ENCODE measurements at regions not wholly inside any gene's neighbourhood (a gene's known extent, or its start where the extent isn't known, plus 50 kb on each side); places are given as distances from the start of the nearest gene placed in this dataset.

DNA sequence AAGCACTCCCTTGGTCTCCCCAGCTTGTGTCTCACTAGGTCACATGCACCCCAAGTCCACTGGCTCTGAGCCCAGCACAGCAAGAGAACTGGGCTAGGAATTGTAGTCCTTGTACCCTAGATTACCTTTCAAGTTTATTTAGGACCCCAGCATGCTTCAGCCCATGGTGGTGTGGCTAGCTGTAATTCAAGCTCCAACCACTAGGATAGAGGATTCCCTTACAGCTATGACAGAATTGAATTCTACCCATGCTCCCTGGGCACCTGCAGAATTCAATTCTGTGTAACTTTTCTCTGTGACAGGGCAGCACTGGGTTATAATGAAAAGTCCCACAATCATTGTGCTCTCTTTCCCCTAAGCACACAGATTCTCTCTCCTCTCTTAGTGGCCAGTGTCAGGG is 253.8 kb upstream of the DMD start:
- no peak for DNase-seq (ENCODE audit: low read depth)

DNA sequence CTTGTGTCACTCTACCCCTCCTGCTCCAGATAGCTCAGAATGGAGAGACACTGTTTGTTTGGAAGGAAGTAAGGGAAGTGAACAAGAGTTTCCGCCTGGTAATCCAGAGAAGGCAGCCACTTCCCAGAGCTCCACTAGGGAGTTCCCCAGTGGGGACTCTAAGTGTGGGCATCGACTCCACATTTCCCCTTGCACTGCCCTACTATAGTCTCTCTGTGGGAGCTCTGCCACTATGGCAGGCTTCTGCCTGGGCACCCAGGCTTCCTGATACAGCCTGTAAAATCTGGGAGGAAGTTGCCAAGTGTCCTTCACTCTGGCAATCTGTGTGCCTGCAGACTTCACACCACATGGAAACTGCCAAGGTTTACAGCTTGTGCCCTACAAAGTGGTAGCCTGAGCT is 245.8 kb upstream of the DMD start:
- no peak for DNase-seq (ENCODE audit: low read depth)

DNA sequence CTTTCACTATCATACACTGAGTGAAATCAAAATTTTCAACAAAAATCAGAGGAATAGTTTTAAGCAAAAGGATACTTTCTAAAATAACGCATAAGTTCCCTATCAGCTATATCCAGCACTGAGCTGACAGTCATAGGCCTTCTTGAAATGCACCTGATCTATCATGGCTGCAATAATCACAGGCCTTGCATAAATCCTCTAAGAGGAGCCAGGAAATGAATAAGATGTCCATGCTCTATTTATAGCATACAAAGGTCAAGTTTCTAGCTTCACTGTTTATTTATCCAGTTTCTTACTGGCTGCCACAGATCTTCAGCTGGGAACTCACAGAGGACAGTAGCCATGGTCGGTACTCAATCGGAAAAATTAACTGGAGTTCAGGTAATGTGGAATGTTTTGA is 235.9 kb upstream of the DMD start:
- DNase-seq (ENCODE audit: low read depth): no peak

DNA sequence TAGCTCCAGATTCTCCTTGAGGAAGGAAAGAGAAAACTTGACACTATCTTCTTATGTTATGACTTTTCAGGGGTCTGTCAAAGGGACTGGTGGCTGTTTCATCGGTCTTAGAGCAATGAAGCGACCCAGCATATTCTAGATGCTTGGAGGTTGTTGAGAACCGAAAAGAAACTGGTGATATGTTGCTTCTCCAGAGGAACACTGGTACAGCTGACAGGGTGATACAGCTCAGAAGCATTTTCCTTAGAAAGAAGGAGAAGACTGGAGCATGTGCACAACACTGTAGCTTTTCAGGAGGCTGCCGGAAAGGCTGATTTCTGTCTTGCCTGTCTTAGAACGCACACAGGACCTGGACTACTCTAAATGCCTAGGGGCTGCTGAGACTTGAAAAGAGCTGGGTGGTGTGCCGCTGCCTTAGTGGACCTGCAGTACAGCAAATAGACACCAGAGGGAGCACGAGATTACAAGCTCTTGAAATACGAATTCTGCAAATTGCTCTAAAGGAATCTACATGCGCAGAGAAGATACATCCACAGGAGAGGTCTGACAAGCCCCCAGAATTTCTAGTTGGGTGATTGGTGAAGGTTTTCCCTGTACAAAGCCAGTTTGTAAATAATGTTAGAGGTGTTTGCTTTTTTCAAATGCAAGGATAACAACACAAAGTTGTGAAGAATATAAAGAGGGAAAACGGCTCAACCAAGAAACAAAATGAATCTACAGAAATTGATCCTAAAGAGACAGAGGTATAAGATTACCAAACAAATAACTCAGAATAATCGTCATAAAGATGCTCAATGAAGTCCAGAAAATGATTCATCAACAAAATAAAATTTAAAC is 223.1 kb upstream of the DMD start:
- peak; percentile 18 for DNase-seq (ENCODE audit: low read depth)

DNA sequence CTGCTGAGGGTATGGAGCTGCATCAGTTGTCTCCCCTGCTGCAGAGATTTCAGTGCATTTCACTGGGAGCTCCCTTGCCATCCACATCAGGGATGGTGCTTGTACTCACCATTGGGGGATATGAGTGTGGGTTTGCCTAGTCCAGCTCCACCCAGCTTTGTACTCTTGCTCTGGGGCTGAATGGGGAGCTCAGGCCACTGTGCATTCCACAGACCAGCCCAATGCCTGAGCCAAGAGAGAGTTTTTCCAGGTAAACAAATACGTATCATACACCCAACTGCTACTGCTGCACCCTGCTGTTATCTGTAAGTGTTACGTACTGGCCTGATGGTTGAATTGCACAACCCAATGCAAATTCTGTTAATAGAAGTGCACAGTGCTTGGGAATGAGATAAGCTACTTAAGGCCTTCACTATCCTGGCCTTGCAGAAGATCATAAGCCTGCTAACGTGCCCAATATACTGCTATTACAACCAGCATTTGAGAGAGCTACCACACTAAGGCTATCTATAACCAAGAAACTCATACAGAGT is 205.0 kb upstream of the DMD start:
- no peak for DNase-seq (ENCODE audit: low read depth)

DNA sequence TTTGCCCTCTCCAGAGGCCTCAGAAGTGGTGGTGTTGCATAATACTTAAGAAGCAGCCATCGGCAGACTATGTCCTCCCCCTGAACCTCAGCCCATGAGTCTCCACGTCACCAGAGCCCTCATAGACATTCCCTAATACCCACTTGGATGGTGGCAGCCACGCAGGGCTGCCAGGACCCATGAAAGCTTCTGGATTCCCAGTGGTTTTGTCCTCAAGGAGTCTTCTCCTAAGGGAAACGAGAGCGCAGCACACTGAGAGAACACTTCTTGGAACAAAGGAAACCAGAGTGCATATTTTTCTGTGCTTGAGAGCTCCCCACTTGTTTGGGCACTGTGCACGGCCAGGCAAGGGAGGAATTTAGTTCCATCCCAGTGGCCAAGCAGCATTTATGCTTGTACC is 204.1 kb upstream of the DMD start:
- no peak for DNase-seq (ENCODE audit: low read depth)

DNA sequence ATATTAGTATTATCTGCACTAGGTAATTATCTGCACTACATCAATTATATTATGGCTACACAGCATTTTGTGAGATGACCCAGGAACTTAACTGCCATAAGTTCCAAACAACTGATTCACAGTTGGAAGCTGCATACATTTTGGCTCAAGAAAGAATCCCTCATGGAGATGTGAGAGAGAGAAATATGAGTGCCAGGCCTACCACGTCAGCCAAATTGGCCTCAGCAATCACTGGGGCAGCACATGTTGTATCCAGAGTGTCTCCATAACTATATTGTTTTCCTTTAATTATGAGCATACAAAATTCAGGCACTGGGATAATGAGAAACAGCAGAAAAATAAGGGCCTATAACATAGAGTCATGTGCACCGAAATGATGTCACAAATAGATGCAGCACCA is 174.2 kb upstream of the DMD start:
- DNase-seq (ENCODE audit: low read depth): no peak

DNA sequence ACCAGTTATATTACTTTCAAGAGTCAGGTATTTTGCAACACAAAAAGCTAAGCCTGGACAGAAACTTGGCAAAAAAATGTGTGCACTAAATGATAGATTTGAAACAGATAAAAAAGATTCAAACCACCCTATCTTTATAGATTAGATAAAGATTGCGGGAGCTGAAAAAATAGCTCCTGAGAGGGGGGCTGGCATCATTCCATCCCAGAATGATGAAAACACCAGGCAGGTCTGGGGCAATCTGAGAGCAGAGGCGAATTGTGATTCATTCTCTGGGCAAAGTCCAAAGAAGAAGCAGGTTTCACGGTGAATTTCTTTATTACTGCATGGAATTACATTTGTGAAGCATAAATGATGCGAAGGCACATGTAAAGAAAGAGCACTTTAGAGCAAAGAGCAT is 168.5 kb upstream of the DMD start:
- no peak for DNase-seq (ENCODE audit: low read depth)

DNA sequence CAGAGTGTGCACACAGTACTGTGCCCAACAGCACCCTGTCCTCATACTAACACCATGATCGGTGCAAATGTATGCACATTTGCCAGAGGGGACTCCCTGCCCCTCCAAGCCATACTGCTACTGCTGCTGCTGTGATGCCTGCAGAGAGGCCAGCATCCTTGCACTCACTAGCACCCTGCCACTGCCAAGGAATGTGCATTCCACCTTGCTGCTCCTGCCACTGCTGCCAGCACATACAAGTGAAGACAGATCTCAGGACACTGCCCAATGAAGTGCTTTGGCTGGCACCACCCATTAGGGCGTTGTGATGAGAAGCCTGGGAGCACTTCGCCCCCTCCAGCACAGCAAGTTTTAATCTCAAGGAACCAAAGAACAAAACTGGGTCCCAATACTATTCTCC is 146.3 kb upstream of the DMD start:
- DNase-seq (ENCODE audit: low read depth): no peak

DNA sequence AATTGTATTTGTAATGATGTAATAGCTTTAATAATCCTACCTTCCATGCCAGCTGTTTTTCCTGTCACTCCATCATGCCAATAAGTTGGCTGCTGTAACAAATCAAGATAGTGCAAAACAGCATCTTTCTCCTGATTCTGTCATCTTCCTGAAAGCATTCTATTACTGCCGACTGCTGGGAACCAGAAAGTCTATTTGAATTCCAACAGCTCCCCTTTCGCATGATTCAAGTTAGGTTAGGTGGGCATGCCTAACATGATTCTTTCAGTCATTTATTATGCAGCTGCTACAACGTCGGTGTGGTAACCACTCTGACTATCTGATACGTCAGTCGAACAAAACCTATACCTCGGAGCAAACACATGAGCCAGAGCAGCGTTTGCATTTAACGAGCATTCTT is 127.9 kb upstream of the DMD start:
- DNase-seq (ENCODE audit: low read depth): no peak

DNA sequence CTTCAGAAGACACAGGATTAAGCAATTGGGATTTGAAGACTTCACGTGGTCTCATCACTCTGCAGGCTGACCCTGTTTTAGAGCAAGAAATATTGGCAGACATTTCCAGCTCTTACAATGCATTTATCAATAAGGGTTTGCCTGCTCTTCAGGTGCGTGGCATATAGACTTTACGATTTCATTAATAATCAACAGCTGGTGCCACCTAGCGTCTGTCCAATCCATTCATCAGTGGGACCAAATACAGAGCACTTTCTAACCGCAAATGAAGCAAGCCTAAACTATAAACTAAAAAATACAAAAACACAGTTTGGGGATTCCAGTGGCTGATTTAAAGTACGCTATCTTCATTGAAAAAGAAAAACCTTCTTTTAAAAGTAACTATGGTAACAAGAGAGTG is 125.4 kb upstream of the DMD start:
- DNase-seq (ENCODE audit: low read depth): no peak

DNA sequence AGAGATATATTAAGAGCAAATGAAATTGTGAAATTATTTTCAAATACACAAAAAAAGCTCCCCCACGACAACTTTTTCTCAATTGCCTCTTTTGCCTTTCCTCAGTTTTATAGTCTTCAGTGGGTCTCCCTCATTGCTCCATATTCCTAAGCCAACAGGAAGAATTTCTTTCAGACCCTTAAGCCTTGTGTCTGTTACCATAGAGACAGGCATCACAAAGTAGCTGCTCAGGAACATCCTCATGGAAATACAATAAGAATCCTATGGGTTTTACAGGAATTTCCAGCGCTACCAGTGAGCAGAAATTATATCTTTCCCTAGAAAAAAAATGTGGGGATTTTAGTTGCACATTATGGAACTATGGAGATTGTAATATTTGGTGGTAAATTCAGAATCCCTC is 121.9 kb upstream of the DMD start:
- no peak for DNase-seq (ENCODE audit: low read depth)

DNA sequence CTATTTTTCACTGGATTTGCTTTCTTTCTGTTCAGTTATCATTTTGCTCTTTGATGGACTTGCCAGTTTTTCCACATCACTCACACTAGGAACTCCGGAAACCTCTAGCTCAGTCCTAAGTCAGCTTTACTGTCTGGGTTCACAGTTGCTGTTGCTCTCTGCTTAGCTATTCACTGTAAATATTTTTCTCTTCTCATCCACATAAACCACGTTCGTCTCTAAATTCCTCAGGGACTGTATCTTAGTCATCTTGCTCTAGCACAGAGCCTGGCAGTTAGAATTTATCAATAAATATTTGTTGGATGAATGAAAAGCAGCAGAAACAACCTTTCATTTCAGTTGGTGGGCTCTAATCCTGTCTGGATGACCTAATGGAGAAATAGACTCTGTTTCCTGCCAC is 119.4 kb upstream of the DMD start:
- DNase-seq (ENCODE audit: low read depth): no peak

DNA sequence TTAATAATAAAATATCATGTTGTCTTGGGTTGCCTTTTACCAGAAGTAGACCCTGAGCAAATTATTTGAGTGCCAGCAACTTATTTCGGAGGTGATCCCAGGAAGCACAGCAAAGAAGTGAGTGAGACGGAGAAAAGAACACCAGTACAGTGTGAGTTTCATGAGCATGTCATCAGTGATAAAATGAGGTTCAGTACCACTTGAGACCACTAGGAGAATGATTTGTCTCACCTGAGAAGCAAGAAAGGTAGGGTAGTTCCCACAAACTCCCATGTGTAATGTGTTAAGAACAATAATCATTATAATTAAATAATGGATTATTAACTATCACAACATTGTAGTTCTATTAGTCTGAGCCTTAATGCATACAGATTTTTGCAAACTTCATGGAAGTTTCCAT is 112.8 kb upstream of the DMD start:
- no peak for DNase-seq (ENCODE audit: low read depth)

DNA sequence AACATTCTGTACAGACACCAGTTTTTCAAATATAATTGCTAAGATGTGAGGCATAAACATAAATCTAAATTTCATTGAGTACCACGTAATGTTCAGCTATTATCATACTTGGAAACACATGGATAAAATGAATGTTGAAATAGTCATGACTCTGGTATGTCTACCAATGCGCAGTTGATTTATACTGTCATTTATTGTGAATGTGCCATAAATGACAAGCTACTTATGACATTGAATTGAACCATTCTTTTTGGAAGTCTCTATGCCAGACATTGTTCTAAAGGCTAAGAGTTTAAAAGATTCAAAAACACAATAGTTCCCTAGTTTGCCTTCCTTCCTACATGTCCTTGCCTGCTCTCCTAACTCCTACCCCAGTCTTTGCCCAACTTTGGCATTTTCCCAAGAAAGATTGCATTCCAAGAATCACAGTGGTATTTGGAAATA is 96.6 kb upstream of the DMD start:
- no peak for DNase-seq (ENCODE audit: low read depth)

DNA sequence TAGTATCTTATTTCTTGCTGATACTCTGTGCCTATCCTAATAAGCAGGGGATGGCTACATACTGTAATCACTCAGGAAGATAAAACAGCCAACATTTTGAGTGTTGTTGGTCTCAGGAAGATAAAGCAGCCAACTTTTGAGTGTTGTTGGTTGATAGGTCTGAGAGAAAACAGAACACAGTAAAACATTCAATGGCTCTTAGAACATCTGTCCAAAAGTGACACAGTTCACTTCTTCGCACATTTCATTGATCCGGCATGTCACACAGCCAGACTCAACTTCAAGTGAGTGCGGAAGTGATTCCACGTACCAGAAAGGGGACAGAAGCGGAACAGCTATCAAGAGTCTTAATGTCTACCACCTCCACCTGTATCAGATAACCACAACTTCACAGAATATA is 87.3 kb upstream of the DMD start:
- DNase-seq (ENCODE audit: low read depth): no peak

DNA sequence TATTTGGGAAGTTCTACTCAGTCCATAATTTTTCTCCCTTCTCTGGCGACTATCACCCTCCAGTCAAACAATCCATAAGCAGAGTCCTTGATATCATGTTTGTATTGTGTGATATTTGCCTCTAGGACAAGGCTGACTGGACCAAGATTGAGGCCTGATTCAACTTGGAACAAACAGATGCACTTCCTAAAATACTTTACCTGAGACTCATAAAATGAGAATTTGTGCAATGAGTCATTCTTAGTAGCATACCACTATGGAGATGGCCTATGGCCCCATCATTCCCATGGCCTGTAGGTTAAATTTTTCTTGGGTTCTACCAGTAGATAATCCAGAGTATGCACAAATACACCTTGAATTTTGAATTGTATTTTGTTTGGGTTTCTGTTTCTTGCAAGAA is 74.2 kb upstream of the DMD start:
- DNase-seq (ENCODE audit: low read depth): no peak

DNA sequence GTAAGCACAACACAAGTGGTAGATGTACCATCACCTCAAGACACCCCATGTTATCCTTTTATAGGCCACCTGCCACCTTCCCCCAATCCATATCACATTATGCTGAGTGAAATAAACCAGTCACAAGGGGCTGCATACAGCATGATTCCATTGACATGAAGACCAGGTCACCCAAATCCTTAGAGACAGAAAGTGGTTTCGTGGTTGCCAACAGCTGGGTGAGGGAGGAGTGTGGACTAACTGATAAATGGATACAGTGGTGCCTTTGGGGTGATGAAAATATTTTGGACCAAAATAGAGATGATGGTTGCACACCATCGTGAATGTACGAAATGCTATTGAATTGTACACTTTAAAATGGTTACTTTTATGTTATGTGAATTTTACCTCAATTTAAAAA is 65.7 kb upstream of the DMD start:
- no peak for DNase-seq (ENCODE audit: low read depth)

DNA sequence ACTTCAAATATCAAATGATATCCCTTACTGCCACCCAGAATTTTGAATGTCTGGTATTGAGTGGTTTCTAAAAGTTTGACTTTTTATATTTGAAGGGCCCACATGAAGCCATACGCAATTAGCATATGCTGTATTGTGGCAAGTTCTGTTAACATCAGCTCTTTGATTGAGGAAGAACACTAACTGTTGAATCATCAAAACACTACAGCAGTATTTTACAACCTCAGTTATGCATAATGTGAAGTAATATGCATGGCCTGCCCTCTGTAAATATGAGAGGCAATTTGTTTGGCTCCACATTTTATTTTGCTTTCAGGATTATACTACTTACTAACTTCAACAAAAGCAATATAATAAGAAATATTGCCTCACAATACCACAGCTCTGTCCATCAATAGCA is 62.2 kb upstream of the DMD start:
- DNase-seq (ENCODE audit: low read depth): no peak

DNA sequence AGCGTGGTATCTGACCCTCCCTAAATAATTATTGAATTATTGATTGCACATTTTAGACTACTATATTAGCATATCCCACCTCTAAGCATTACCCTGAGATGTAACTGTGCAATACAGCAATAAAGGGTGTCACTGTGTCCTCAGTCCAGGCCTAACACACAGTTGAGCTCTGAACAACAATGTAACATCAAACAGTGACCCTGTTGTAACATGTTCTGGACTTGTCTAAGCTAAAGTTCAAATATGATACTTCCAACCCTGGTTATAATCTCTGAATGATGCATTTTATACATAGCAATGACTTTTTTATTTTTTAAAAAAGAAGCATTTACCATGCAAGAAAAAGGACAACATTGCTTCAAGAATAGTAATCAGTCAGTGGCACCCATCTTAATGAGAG is 61.6 kb upstream of the DMD start:
- DNase-seq (ENCODE audit: low read depth): no peak

Data from M059J (cell line).